ENCODE measurements at regions not wholly inside any gene's neighbourhood (a gene's known extent, or its start where the extent isn't known, plus 50 kb on each side); places are given as distances from the start of the nearest gene placed in this dataset.
A peak's percentile ranks its signal among the peaks of the same experiment; 100 is the strongest.

DNA sequence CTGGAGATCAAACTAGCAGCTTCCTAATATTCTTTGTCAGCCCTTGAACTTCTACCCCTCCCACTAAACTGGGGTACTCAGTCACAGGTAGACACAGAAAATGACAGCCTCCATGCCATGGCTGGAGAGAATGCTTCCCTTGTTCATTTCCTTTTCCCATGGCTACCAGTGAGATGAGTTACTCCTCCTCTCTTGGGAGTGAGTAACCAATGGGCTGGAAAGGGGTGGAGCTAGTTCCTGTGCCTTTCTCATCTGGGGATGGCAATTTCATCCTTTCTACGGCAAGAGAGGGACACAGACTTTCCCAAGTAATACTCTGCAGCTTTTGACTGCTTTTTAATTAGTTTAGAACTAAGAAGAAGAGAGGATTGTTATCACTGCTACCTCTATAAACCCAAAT, 1045.6 kb upstream of the WWC1 start:
- ATAC-seq (ENCODE audit: low read depth) (peak; percentile 63; the same call in 1 of the 3 replicates), DNase-seq (ENCODE audit: low spot score) (no peak)
- no peaks in the 10 kb centered on the region for H3K4me1 ChIP-seq (ENCODE audit: insufficient read depth, poor library complexity, severe bottlenecking)
- no peak overlapping the region for H3K4me3 ChIP-seq (ENCODE audit: severe bottlenecking)
- TF ChIP-seq, protein P1, sequence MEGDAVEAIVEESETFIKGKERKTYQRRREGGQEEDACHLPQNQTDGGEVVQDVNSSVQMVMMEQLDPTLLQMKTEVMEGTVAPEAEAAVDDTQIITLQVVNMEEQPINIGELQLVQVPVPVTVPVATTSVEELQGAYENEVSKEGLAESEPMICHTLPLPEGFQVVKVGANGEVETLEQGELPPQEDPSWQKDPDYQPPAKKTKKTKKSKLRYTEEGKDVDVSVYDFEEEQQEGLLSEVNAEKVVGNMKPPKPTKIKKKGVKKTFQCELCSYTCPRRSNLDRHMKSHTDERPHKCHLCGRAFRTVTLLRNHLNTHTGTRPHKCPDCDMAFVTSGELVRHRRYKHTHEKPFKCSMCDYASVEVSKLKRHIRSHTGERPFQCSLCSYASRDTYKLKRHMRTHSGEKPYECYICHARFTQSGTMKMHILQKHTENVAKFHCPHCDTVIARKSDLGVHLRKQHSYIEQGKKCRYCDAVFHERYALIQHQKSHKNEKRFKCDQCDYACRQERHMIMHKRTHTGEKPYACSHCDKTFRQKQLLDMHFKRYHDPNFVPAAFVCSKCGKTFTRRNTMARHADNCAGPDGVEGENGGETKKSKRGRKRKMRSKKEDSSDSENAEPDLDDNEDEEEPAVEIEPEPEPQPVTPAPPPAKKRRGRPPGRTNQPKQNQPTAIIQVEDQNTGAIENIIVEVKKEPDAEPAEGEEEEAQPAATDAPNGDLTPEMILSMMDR (IDR thresholded peaks at IDR 0.05; ENCODE audit: poor library complexity, severe bottlenecking): no peak
- no peaks in the 10 kb centered on the region for H3K9me3 ChIP-seq (ENCODE audit: severe bottlenecking)
- H3K36me3 ChIP-seq (ENCODE audit: low read depth): no peaks in the 10 kb centered on the region
- no peak overlapping the region for H3K27ac ChIP-seq (ENCODE audit: poor library complexity, severe bottlenecking)
- H3K27me3 ChIP-seq (ENCODE audit: insufficient read depth, poor library complexity, severe bottlenecking): no peaks in the 10 kb centered on the region

DNA sequence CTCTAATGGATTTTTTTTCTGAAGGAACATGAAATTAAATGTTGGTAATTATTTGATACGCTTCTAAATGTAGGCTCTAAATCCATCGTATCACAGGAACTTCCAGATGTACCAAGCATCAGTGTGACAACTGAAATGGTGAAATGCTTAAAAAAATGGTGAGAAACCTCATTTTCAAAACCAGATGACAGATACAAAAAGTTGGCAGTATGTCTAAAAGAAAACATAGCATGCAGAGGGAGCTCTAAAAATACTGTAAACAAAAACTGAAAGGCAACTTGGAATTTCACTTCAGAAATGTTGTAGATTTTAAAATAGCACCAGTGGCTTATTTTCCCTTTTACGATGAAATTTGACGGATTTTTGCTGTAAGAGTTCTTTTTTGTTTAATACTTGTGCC, 1043.6 kb upstream of the WWC1 start:
- Histone ChIP-seq H3K27ac (ENCODE audit: poor library complexity, severe bottlenecking) (no peak overlapping the region), H3K9me3 (ENCODE audit: severe bottlenecking) (no peaks in the 10 kb centered on the region), H3K36me3 (ENCODE audit: low read depth) (no peaks in the 10 kb centered on the region), H3K27me3 (ENCODE audit: insufficient read depth, poor library complexity, severe bottlenecking) (no peaks in the 10 kb centered on the region), H3K4me3 (ENCODE audit: severe bottlenecking) (no peak overlapping the region), H3K4me1 (ENCODE audit: insufficient read depth, poor library complexity, severe bottlenecking) (no peaks in the 10 kb centered on the region)
- DNase-seq (ENCODE audit: low spot score) (no peak), ATAC-seq (ENCODE audit: low read depth) (no peak)
- TF ChIP-seq, protein P1 (IDR thresholded peaks at IDR 0.05; ENCODE audit: poor library complexity, severe bottlenecking): no peak

DNA sequence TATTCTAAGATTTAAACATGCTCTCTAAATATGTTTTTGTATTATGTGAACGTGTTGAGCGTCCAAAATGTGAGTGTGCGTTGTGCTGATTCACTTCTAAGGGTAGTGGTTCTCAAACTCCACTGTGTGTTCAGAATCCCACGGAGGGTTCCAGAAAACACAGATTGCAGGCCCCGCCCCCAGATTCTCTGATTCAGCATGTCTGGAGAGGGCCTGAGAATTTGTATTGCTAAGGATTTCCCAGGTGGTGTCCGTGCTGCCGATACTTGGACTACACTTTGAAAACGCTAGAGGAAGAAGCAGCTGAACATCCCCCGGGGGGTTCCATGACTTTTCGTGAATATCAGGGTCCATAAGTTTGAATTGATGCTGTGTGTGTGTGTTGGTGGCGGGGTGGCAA, 1043.2 kb upstream of the WWC1 start:
- no peak overlapping the region for H3K4me3 ChIP-seq (ENCODE audit: severe bottlenecking)
- DNase-seq (ENCODE audit: low spot score): no peak

GRCh38 chr5:167250996-167251395, 1040.4 kb upstream of the WWC1 start:
- Histone ChIP-seq H3K4me3 (ENCODE audit: severe bottlenecking) (no peak overlapping the region), H3K4me1 (ENCODE audit: insufficient read depth, poor library complexity, severe bottlenecking) (no peaks in the 10 kb centered on the region), H3K36me3 (ENCODE audit: low read depth) (no peaks in the 10 kb centered on the region), H3K27me3 (ENCODE audit: insufficient read depth, poor library complexity, severe bottlenecking) (no peaks in the 10 kb centered on the region), H3K27ac (ENCODE audit: poor library complexity, severe bottlenecking) (no peak overlapping the region), H3K9me3 (ENCODE audit: severe bottlenecking) (no peaks in the 10 kb centered on the region)
- TF ChIP-seq, protein P1 (IDR thresholded peaks at IDR 0.05; ENCODE audit: poor library complexity, severe bottlenecking): no peak
- no peak for ATAC-seq (ENCODE audit: low read depth)
- no peak for DNase-seq (ENCODE audit: low spot score)

More for the DNA sequence above, 1043.2 kb upstream of the WWC1 start:
- no peak for ATAC-seq (ENCODE audit: low read depth)
- H3K27ac ChIP-seq (ENCODE audit: poor library complexity, severe bottlenecking): no peak overlapping the region
- TF ChIP-seq, protein P1 (IDR thresholded peaks at IDR 0.05; ENCODE audit: poor library complexity, severe bottlenecking): no peak
- H3K4me1 ChIP-seq (ENCODE audit: insufficient read depth, poor library complexity, severe bottlenecking): no peaks in the 10 kb centered on the region
- H3K9me3 ChIP-seq (ENCODE audit: severe bottlenecking): no peaks in the 10 kb centered on the region
- H3K27me3 ChIP-seq (ENCODE audit: insufficient read depth, poor library complexity, severe bottlenecking): no peaks in the 10 kb centered on the region
- H3K36me3 ChIP-seq (ENCODE audit: low read depth): no peaks in the 10 kb centered on the region

- DNase-seq (ENCODE audit: low spot score) (no peak), ATAC-seq (ENCODE audit: low read depth) (no peak)
- H3K27me3 ChIP-seq (ENCODE audit: insufficient read depth, poor library complexity, severe bottlenecking): no peaks in the 10 kb centered on the region
- H3K4me1 ChIP-seq (ENCODE audit: insufficient read depth, poor library complexity, severe bottlenecking): no peaks in the 10 kb centered on the region
- H3K27ac ChIP-seq (ENCODE audit: poor library complexity, severe bottlenecking): no peak overlapping the region
- no peaks in the 10 kb centered on the region for H3K36me3 ChIP-seq (ENCODE audit: low read depth)
- TF ChIP-seq, protein P1 (IDR thresholded peaks at IDR 0.05; ENCODE audit: poor library complexity, severe bottlenecking): no peak
- H3K9me3 ChIP-seq (ENCODE audit: severe bottlenecking): no peaks in the 10 kb centered on the region
- no peak overlapping the region for H3K4me3 ChIP-seq (ENCODE audit: severe bottlenecking)
Observed at GRCh38 chr5:167254132-167254531, 1037.3 kb upstream of the WWC1 start.
